GF-D8 (cell line): ENCODE measurements at regions not wholly inside any gene's neighbourhood (a gene's known extent, or its start where the extent isn't known, plus 50 kb on each side); places are given as distances from the start of the nearest gene placed in this dataset.

Experiments used
- DNase-seq: peaks from one replicate; lab custom pipeline; 2025; lab: John Stamatoyannopoulos, UW

DNA sequence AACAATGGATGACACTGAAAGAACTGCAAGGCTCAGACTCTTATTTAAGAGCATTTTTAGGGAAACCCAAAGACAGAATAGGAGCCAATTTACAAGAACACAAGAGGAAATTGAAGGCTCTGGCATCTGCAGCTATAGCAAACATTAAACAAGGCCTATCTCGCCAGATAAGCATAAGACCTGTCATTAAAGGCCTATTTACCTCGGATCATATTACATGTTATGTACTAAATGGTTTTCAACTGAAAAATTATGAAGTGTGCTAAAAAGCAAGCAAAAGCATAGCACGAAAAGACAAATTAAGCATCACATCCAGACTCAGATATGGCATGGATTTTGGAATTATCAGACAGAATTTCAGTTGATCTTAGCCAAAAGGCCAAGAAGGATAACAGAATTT is 617.1 kb downstream of the SQOR start:
- no peak for DNase-seq

- DNase-seq, result no peak
Observed at GRCh38 chr15:46258056-46258455, 623.2 kb downstream of the SQOR start.

DNA sequence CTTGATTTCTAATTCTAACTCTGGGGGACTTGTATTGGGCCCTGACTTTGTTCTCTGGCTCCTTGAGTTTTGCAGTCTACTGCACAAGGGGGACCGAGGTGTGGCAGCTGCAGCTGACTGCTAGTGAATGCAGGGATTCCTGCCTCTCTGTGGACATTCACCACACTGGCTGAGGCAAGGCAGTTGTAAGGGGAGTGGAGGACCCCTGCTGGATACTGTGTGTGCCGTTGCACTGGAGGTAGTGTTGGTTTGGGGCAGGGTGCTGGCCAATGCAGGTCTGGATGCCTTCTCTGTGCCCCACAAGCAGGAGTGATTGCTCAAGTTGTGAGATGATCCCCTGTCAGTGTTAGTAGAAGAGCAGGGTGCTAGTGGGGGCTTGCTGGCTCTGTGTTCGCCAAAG is 626.1 kb downstream of the SQOR start:
- no peak for DNase-seq

DNA sequence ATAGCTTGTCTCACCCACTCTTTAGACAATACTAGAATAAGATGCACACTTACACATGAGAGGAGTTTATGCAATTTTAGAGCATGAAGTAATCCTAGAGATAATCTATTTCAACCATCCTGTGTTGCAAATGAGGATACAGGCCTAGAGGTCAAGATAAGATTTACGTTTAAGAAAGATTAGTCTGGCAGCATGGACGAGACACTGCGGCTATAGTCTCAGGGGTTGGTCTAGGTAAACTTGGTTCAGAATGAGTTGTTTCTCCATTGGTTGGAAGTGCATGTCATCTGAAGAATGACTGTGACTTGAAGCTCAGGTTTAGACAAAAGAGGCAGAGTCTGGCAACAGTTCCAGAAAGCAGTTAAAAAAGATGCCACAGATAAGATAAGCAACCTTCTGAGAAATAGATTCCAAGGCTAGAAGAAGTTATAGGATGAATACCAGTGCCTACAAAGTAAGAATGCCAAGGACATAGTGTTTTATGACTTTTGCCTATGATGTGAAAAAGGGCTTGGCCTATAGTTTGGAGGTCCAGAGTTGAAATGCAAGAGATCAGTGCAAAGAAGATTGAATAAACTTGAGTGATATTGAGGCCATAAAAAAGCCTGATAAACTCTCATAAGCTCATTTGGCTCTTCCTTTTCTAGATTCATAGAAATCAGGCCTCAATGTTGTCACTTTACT is 631.0 kb downstream of the SQOR start:
- DNase-seq, result no peak

GRCh38 chr15:46266661-46267060 is 631.8 kb downstream of the SQOR start:
- DNase-seq, result no peak

GRCh38 chr15:46270481-46271147 is 635.8 kb downstream of the SQOR start:
- no peak for DNase-seq

DNA sequence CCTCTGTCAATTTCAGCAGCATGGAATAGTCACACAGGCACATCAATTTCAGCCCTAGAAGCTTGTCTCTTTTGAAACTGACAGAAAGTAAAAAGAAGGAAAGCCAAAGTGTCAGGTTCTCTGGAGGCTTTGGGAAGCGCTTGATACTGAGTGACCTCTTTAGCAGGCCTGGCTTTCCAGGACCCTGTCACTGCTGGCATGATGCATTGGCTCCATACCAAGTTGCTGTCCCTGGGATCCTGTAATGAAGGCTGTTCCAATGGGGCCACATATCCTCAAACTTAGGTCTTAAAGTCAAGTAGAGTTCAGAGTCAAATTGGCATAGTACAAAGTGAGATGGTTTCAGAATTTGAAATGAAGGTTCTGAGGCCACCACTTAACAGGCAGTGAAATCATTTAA is 640.9 kb downstream of the SQOR start:
- no peak for DNase-seq

DNA sequence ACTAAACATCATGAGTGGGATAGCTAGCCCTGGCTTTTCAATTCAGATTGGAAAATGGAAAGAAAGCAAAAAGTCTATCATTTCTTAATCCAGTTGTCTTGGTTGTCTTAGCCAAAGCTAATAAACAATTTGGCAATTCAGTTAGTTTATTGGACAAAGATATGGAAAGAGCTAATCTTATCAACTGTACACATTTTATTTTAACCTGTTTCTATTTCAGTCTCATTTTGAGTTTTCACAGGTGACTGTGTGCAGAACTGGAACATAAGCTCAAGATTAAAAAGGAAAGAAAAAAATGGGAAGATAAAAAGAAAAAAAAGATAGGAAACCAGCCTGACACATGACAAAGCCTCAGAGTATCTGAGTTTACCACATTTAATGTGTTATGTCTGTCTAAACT is 642.6 kb downstream of the SQOR start:
- DNase-seq, result no peak

- DNase-seq, result no peak
Observed at GRCh38 chr15:46278062-46278461, 643.2 kb downstream of the SQOR start.

DNA sequence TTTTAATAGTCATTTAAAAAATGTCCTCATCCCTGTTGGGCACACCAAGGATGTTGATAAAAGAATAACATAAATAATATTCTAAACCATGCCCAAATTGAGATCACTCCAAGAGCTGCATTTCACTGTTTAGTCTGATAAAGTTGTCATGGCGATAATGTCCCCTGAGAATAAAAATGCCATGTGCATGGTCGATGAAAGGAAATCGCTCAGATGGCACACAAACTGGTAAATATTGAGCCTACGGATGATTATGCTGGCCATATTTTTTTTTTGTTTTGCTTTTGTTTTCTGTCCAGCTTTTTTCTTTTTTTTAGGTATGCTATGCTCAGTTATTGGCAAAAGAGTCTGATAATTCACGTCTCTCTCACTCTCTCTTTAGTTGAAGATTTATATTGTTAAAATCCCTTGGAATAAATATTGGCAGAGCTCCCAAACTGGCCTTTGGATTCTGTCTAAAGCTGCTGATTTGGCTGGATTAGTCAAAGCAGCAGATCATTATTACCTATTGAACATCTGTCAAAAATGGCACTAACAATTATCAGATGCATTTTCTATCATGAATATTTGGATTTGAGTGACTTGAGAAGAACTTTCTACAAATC is 643.8 kb downstream of the SQOR start:
- DNase-seq, result no peak

DNA sequence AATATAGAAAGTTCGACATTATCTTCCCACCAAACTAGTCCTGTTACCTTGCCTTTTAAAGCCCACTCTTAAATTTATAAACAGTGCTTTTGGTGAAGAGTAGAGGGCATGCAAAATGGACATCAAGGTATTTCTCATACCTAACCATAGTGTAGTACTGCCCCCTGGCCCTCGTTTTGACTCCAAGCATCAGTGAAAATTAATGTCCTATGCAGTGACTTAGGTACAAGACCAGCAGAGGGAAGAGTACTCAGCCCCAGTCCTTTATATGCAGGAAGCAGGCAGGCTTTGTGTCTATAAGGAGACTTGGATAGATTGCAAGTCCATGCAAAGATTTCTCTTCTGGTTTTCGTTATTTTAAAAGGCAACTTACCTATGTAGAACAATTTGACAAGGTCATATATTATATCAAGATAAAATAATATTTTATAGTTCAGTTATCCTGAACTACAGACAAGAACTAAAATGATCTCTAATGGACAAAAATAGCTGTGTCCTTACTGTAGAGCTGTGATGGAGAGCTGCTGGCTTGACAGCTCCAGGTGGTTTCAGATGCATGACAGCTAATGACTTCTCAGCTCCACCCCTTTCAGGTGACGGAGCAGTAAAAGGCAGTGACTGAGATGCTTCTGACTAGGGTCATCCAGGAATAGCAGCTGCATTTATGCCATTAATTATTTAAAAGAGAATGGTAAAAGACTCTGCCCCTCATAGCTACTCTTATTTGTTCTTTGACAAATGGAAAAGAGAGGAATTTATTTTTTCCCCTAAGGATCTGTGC is 646.1 kb downstream of the SQOR start:
- DNase-seq, result no peak

- DNase-seq, result no peak
Observed at GRCh38 chr15:46293550-46293949, 658.7 kb downstream of the SQOR start.

DNA sequence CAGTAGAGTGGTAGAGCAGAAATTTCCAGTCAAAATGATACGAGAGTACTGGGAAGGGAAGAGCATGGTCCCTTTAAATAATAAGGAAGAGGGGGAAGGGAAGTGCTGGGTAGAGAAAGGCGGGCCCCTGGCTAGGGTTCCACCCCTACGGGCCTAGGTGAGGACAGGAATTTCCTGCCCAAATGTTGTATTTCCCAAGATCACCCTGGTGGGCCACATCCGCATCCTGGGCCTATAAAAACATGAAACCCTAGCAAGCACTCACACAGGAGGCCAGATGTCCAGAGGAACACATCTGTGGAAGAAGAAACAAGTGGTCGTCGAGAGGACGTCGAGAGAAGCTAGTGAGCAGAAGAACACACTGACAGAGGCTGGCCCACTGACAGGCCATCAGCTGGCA is 661.2 kb downstream of the SQOR start:
- no peak for DNase-seq

DNA sequence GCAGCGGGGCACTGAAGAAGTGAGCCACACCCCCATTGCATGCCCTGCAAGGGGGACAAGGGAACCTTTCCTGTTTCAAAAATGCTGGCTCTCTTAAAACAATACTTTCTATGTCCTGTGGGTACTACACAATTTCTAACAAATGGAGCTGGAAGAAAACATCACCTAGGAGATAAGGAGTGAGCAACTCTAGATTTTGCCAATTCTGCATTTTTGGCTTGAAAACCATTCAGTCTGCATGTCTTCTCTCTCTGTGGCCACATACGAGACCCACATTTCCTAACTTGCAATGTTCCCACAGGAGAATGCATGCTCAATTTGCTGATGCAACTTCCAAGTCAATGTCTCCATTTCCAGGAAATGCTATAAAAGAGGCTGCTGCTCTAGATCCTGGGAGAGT is 662.0 kb downstream of the SQOR start:
- DNase-seq, result no peak

- no peak for DNase-seq
Observed at GRCh38 chr15:46297766-46298165, 662.9 kb downstream of the SQOR start.

DNA sequence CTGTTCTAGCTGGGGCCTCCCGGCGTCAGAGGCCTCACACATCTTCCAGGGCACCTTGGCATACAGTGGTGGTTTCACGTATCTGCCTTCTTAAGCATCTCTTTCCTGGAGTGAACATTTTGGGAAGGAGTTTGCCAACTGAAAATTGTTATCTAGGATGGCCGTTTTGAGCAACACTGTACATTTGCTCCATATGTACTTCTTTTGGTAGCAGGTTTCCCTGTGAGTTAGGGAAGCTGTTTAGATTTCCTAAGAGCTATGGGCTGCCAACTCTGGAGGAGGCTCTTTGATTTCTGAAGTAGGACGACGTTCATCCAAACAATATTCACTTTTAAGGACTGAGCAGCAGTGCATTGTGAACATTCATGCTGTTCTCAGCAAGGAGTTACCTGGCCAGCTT is 665.9 kb downstream of the SQOR start:
- no peak for DNase-seq

DNA sequence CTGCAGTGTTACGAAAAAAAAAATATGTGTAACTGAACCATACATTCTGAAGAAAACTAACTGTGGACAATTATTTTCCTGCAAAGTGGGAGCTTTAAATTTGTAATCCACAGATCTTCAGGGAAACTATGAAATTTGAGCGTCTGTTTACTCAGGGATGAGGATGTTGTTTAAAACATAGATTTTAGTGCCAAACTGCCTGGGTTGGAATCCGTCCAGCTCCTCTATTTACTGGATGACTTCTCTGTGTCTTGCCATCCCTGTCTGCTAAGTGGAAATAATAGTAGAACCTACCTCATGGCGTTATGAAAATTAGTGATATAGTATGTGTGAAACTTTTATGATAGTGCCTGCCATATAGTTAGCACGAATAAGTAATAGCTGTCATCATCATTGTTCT is 666.5 kb downstream of the SQOR start:
- no peak for DNase-seq

DNA sequence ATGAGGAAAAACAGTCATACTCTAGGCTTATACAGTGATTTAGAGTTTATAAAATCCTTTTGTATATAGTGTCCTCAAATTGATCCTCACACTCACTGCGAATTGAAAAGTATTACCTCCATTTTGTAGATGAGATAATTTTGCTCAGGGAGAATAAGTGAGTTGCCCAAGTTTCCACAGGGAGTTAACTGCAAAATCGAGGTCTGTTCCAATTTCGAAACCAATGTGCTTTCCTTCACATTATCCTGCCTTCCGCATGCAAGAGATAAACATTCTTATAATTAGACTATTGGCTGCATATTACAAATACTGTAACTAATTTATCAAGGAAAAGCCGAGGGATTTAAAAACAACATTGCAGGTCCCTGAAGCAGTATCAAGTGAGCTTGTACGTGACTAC is 667.0 kb downstream of the SQOR start:
- DNase-seq, result no peak

DNA sequence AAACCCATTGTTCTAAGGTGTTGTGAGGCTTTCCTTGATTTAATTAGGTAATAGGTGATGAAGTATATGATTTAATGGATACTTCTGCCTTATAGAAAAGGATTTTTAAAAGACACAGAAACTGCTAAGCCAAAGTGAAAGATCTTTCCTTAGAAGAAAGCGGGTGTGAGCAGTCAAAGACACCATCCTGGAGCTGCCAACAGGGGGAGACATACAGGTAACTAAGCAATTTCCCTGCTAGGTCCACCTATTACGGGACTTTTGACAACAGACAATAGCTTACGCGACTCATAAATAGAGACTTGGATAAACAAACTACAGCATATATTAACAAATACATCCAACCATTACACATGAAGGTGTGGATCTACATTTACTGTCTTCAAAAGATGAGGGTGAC is 669.5 kb downstream of the SQOR start:
- no peak for DNase-seq

- no peak for DNase-seq
Observed at GRCh38 chr15:46307746-46308145, 672.9 kb downstream of the SQOR start.

DNA sequence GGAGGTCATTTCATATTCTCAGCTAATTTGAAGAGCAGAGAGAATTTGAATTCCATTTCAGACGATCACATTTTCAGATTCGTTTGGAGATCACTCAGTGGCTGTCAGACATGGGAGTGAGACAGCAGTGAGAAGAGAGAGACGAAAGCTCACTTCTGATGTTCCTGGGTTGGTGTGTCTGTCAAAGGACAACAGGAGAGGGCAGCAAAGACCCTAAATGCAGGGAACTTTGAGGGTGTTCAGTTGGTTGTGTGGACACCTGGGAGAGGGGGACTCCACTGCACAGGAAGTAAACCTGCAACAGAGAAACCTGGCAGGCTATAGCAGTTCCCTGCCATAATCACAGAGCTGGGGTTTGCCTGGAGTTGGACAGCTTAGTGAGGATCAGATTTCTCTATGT is 675.1 kb downstream of the SQOR start:
- DNase-seq, result no peak

- DNase-seq, result no peak
Observed at GRCh38 chr15:46312133-46312740, 677.4 kb downstream of the SQOR start.
